GM21529 (cell line): ENCODE measurements at regions not wholly inside any gene's neighbourhood (a gene's known extent, or its start where the extent isn't known, plus 50 kb on each side); places are given as distances from the start of the nearest gene placed in this dataset.
"Not testable (repeated sequence)": the region's sequence is repeated elsewhere in the genome, so short reads cannot be mapped to it uniquely, and the experiment has no call there.

Experiments used
- ATAC-seq: cut with Tn5 transposase; IDR thresholded peaks from one replicate; pipeline ENCODE4 v1.9.1; 2021; ENCODE audit not compliant: unreplicated experiment

GRCh38 chr5:42868417-42868816, 56.7 kb upstream of the SELENOP start:
- ATAC-seq, result not testable (repeated sequence)

DNA sequence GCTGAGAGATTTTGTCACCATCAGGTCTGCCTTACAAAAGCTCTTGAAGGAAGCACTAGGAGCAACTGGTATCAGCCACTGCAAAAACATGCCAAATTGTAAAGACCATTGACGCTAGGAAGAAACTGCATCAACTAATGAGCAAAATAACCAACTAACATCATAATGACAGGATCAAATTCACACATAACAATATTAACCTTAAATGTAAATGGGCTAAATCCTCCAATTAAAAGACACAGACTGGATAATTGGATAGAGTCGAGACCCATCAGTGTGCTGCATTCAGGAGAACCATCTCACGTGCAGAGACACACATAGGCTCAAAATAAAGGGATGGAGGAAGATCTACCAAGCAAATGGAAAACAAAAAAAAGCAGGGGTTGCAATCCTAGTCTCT, 53.1 kb upstream of the SELENOP start:
- not testable (repeated sequence) for ATAC-seq
